MCF 10A (cell line): ENCODE measurements at regions not wholly inside any gene's neighbourhood (a gene's known extent, or its start where the extent isn't known, plus 50 kb on each side); places are given as distances from the start of the nearest gene placed in this dataset.
"Not testable (repeated sequence)": the region's sequence is repeated elsewhere in the genome, so short reads cannot be mapped to it uniquely, and the experiment has no call there.

Experiments
- BruUV-seq: library from RNA; stranded (reverse); fragments of 400-500 nt; replicated peaks from 2 replicates; lab custom pipeline; 2021; lab: Mats Ljungman, UMichigan
- CTCF ChIA-PET: fragments of 300-600 bp; sonication (Branson Sonifier 250); formaldehyde crosslinking; extraction: SDS; loops from one replicate; lab custom pipeline; 2021; ENCODE audit warnings: antibody characterized with exemption, inconsistent platforms; lab: Yijun Ruan, JAX
- POLR2A ChIA-PET: fragments of 300-600, 350-650 bp; sonication (Branson Sonifier 250); formaldehyde crosslinking; extraction: SDS; loops from one replicate; lab custom pipeline; 2020; ENCODE audit warnings: antibody characterized with exemption, inconsistent platforms; lab: Yijun Ruan, JAX
- DNase-seq: peaks from one replicate; pipeline ENCODE4 v3.0.0-alpha.2; 2018; ENCODE audit not compliant: unreplicated experiment
- H3K27ac Mint-ChIP-seq: one replicate; pipeline ENCODE4 v1.8.0; 2022; ENCODE audit warnings: mild to moderate bottlenecking, low read depth, mixed read lengths; ENCODE audit not compliant: unreplicated experiment
- H3K27me3 Mint-ChIP-seq: one replicate; pipeline ENCODE4 v1.8.0; 2022; ENCODE audit warnings: mixed read lengths; ENCODE audit not compliant: insufficient read depth, unreplicated experiment
- H3K36me3 Mint-ChIP-seq: one replicate; pipeline ENCODE4 v1.8.0; 2022; ENCODE audit warnings: mild to moderate bottlenecking, moderate library complexity, mixed read lengths; ENCODE audit not compliant: insufficient read depth, unreplicated experiment
- H3K4me1 Mint-ChIP-seq: one replicate; pipeline ENCODE4 v1.8.0; 2022; ENCODE audit warnings: mixed read lengths; ENCODE audit not compliant: insufficient read depth, unreplicated experiment
- H3K4me3 Mint-ChIP-seq: one replicate; pipeline ENCODE4 v1.8.0; 2022; ENCODE audit warnings: mild to moderate bottlenecking, moderate library complexity, mixed read lengths; ENCODE audit not compliant: unreplicated experiment
- H3K9me3 Mint-ChIP-seq: one replicate; pipeline ENCODE4 v1.8.0; 2022; ENCODE audit warnings: mixed read lengths; ENCODE audit not compliant: unreplicated experiment
- intact Hi-C: fragments of 100-400 bp; cut with micrococcal nuclease; formaldehyde crosslinking; loops from 2 replicates; pipeline ENCODE4 v1.14.1; 2022
- TF ChIP-seq, protein P1 (sequence below): fragments of 200-600 bp; IDR thresholded peaks from one replicate; pipeline ENCODE4 v1.8.0; 2022; ENCODE audit warnings: antibody characterized with exemption, mild to moderate bottlenecking; ENCODE audit not compliant: unreplicated experiment

DNA sequence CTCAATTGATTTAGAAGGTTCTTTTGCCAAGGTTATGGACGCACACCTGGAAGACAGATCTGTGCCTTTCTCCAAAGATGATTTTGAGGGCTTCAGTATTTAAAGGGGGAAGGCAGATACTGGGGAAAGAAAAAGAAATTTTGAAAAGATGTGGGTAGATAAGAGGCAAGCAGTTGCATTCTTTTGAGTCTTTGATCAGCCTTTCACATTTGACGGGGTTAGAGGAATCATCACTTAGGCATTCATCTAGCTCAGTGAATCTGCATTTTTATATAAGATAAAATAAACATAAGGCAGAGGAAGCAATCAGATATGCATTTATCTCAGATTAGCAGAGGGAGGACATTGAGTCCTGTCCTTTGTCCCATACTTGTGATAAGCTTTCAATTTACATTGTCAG is 243.4 kb upstream of the RAI14 start:
- no TSS peak for BruUV-seq
- POLR2A ChIA-PET, result interaction anchor here (0.7 kb wide), 1 partner anchor 981 kb away, joined by 3 read pairs; no protein-coding TSS in a partner anchor
- Mint-ChIP-seq H3K4me3 (no peak overlapping the region), H3K36me3 (no peaks in the 10 kb centered on the region), H3K4me1 (no peaks in the 10 kb centered on the region), H3K27me3 (no peaks in the 10 kb centered on the region), H3K9me3 (no peaks in the 10 kb centered on the region), H3K27ac (no peak overlapping the region)
- TF ChIP-seq, protein P1, sequence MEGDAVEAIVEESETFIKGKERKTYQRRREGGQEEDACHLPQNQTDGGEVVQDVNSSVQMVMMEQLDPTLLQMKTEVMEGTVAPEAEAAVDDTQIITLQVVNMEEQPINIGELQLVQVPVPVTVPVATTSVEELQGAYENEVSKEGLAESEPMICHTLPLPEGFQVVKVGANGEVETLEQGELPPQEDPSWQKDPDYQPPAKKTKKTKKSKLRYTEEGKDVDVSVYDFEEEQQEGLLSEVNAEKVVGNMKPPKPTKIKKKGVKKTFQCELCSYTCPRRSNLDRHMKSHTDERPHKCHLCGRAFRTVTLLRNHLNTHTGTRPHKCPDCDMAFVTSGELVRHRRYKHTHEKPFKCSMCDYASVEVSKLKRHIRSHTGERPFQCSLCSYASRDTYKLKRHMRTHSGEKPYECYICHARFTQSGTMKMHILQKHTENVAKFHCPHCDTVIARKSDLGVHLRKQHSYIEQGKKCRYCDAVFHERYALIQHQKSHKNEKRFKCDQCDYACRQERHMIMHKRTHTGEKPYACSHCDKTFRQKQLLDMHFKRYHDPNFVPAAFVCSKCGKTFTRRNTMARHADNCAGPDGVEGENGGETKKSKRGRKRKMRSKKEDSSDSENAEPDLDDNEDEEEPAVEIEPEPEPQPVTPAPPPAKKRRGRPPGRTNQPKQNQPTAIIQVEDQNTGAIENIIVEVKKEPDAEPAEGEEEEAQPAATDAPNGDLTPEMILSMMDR, result no peak
- DNase-seq, result no peak
- CTCF ChIA-PET, result no interaction called here
- intact Hi-C loops, result no loop called here

DNA sequence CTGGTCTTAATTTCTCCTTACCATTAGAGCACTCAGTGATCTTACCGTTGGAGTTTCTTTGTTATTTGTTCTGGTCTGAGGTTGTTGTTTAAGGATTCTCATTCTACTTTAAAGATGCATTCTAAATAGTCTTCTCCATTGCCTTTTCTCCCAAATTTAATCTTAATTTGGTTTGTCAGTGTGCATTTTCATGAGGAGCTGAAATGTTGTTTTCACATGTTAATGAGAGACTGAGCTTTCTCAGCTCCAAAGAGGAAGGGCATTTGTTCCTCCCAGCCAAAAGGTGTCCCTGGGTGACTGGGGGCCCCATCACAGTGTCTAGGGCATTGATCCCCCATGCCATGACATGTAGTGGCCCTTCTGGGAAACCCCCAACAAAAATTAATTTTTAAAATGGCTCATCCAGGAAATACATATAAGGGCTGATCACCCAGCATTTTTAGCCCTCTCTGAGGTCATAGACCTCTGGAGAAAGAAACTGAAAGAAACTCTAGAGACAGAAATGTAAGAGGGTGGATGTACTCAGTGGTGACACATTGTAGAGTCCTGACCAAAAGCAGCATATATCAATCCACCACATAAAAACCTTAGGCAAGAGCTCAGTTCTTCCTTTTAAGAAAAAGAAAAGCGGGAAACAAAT is 240.4 kb upstream of the RAI14 start:
- no peaks in the 10 kb centered on the region for H3K36me3 Mint-ChIP-seq
- no peaks in the 10 kb centered on the region for H3K4me1 Mint-ChIP-seq
- TF ChIP-seq, protein P1, result no peak
- H3K4me3 Mint-ChIP-seq, result no peak overlapping the region
- intact Hi-C loops, result no loop called here
- CTCF ChIA-PET, result no interaction called here
- POLR2A ChIA-PET, result interaction anchor here (0.6 kb wide), 2 partner anchors 1478 to 1741 kb away, joined by 3 read pairs; no protein-coding TSS in a partner anchor
- H3K9me3 Mint-ChIP-seq, result no peaks in the 10 kb centered on the region
- DNase-seq, result no peak
- no peak overlapping the region for H3K27ac Mint-ChIP-seq
- no TSS peak for BruUV-seq
- no peaks in the 10 kb centered on the region for H3K27me3 Mint-ChIP-seq

DNA sequence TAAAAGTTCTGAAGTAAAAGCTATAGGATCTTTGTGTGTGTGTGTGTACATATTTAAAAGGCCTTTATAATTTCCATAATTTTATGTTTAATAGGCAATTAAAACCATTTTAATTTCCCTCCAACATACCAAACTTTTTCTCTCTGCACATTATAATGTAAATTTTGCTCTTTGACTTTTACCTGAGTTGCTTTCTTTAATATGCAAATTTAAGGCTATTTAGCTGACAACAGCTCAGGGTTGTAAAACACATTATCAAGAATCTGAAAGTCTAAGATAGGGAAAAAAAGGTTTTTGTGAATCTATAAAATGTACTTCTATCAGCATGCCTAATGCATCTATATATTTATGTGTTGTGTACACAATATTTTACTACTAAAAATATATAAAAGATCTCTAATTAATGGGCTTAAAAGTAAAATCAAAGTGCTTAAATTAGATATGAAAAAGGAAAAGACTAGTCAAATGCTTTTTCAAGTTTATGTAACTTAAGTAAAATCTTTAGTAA is 239.6 kb upstream of the RAI14 start:
- ChIA-PET CTCF (interaction anchor here (0.8 kb wide), 1 partner anchor 9 kb away, joined by 4 read pairs; no protein-coding TSS in a partner anchor), POLR2A (no interaction called here)
- Mint-ChIP-seq H3K27me3 (no peaks in the 10 kb centered on the region), H3K27ac (no peak overlapping the region), H3K4me3 (no peak overlapping the region), H3K36me3 (no peaks in the 10 kb centered on the region), H3K4me1 (no peaks in the 10 kb centered on the region), H3K9me3 (no peaks in the 10 kb centered on the region)
- BruUV-seq, result no TSS peak
- DNase-seq, result no peak
- intact Hi-C loops, result no loop called here
- TF ChIP-seq, protein P1, result no peak

DNA sequence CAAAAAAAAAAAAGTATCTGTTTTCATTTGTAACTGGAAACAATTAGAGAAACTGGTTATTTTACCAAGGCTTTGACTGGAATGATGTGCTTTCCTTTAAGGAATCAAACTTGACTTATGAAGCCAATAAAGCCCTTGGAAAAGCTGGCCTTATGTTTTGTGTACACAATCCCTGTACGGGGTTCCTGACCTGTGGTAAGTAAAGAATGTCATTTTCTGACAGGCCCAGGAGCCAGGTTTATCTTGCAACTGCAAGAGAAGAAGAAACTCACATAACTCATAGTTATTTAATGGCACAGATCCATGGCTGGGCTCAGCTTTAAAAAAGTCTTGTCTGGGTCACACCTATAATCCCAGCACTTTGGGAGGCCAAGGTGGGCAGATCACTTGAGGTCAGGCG is 235.9 kb upstream of the RAI14 start:
- H3K4me1 Mint-ChIP-seq, intact Hi-C loops, CTCF ChIA-PET, H3K27me3 Mint-ChIP-seq, DNase-seq, H3K9me3 Mint-ChIP-seq, H3K36me3 Mint-ChIP-seq, BruUV-seq, POLR2A ChIA-PET, H3K27ac Mint-ChIP-seq, H3K4me3 Mint-ChIP-seq: not testable (repeated sequence)
